NCI-H2081 (cell line): ENCODE measurements at regions not wholly inside any gene's neighbourhood (a gene's known extent, or its start where the extent isn't known, plus 50 kb on each side); places are given as distances from the start of the nearest gene placed in this dataset.

Source experiments
- DNase-seq, 2 experiments: peaks; one replicate each; lab custom pipeline; 2025; lab: John Stamatoyannopoulos, UW

GRCh38 chr4:123807866-123808265 is 411.3 kb downstream of the SPRY1 start:
- DNase-seq: no peak

GRCh38 chr4:123809864-123810263 is 413.3 kb downstream of the SPRY1 start:
- DNase-seq: no peak

GRCh38 chr4:123812066-123812390 is 415.4 kb downstream of the SPRY1 start:
- peak in 1 of 2 experiments; percentile 30 for DNase-seq

- no peak for DNase-seq
These were observed 417.3 kb downstream of the SPRY1 start for GRCh38 chr4:123813901-123814300.

- DNase-seq: no peak
These were observed 419.9 kb downstream of the SPRY1 start for GRCh38 chr4:123816462-123816861.

GRCh38 chr4:123817025-123817688 is 420.6 kb downstream of the SPRY1 start:
- DNase-seq: no peak

- no peak for DNase-seq
These were observed 422.9 kb downstream of the SPRY1 start for GRCh38 chr4:123819362-123820035.

- DNase-seq: no peak
These were observed 425.3 kb downstream of the SPRY1 start for GRCh38 chr4:123821861-123822260.

GRCh38 chr4:123822353-123822752 is 425.8 kb downstream of the SPRY1 start:
- no peak for DNase-seq

GRCh38 chr4:123823244-123823643 is 426.6 kb downstream of the SPRY1 start:
- no peak for DNase-seq

GRCh38 chr4:123824524-123824923 is 427.9 kb downstream of the SPRY1 start:
- no peak for DNase-seq

GRCh38 chr4:123825596-123826291 is 429.1 kb downstream of the SPRY1 start:
- DNase-seq: no peak

GRCh38 chr4:123826896-123827295 is 430.3 kb downstream of the SPRY1 start:
- no peak for DNase-seq

GRCh38 chr4:123827511-123827910 is 430.9 kb downstream of the SPRY1 start:
- DNase-seq: no peak

- DNase-seq: no peak
These were observed 434.3 kb downstream of the SPRY1 start for GRCh38 chr4:123830930-123831329.

GRCh38 chr4:123832173-123833026 is 435.8 kb downstream of the SPRY1 start:
- no peak for DNase-seq

GRCh38 chr4:123833171-123833643 is 436.6 kb downstream of the SPRY1 start:
- no peak for DNase-seq

GRCh38 chr4:123835831-123836590 is 439.4 kb downstream of the SPRY1 start:
- DNase-seq: no peak

- DNase-seq: no peak
These were observed 440.4 kb downstream of the SPRY1 start for GRCh38 chr4:123836851-123837595.

- DNase-seq: peak; percentile 1 to 4
These were observed 441.9 kb downstream of the SPRY1 start for GRCh38 chr4:123838474-123838873.

- no peak for DNase-seq
These were observed 443.6 kb downstream of the SPRY1 start for GRCh38 chr4:123840197-123840596.
